ENCODE measurements at regions not wholly inside any gene's neighbourhood (a gene's known extent, or its start where the extent isn't known, plus 50 kb on each side); places are given as distances from the start of the nearest gene placed in this dataset.
"Not testable (repeated sequence)": the region's sequence is repeated elsewhere in the genome, so short reads cannot be mapped to it uniquely, and the experiment has no call there.

- TF ChIP-seq EZH2phosphoT487 (IDR thresholded peaks at IDR 0.05; ENCODE audit: borderline replicate concordance) (no peak), CTCF (conservative IDR thresholded peaks at IDR 0.05; ENCODE audit: low read length) (no peak)
- Histone ChIP-seq H3K27me3 (ENCODE audit: insufficient read depth, low read length, poor library complexity, severe bottlenecking) (no peaks in the 10 kb centered on the region), H3K9ac (ENCODE audit: low read depth, low read length, poor library complexity, severe bottlenecking) (no peak overlapping the region), H3K79me2 (ENCODE audit: insufficient read depth, low read length) (no peaks in the 10 kb centered on the region), H3F3A (ENCODE audit: low read depth) (no peaks in the 10 kb centered on the region), H2AFZ (ENCODE audit: low read length) (no peak overlapping the region; the same call in 1 of the 2 replicates), H3K9me3 (ENCODE audit: insufficient read depth, low read depth, low read length) (no peaks in the 10 kb centered on the region), H3K4me1 (ENCODE audit: insufficient read depth, low read length, poor library complexity, severe bottlenecking) (no peaks in the 10 kb centered on the region), H3K4me2 (ENCODE audit: low read depth, low read length, poor library complexity, severe bottlenecking) (no peak overlapping the region), H3K36me3 (ENCODE audit: insufficient read depth, low read length) (no peaks in the 10 kb centered on the region), H3K9me2 (replicated peaks; ENCODE audit: low read depth, low read length) (no peaks in the 10 kb centered on the region), H3K4me3 (ENCODE audit: low read length, poor library complexity, severe bottlenecking) (no peak overlapping the region), H4K20me1 (ENCODE audit: insufficient read depth, low read length, poor library complexity, severe bottlenecking) (no peaks in the 10 kb centered on the region)
Measured at GRCh38 chr18:60188958-60189357, 183.6 kb downstream of the MC4R start.

GRCh38 chr18:60182223-60182622 is 190.4 kb downstream of the MC4R start:
- Histone ChIP-seq H3K9me3 (ENCODE audit: insufficient read depth, low read depth, low read length) (no peaks in the 10 kb centered on the region), H3K79me2 (ENCODE audit: insufficient read depth, low read length) (no peaks in the 10 kb centered on the region), H3K4me2 (ENCODE audit: low read depth, low read length, poor library complexity, severe bottlenecking) (no peak overlapping the region)

GRCh38 chr18:60180671-60181070 is 191.9 kb downstream of the MC4R start:
- no peak overlapping the region for H3K4me2 ChIP-seq (ENCODE audit: low read depth, low read length, poor library complexity, severe bottlenecking)
- H3K27me3 ChIP-seq (ENCODE audit: insufficient read depth, low read length, poor library complexity, severe bottlenecking) = no peaks in the 10 kb centered on the region
- TF ChIP-seq EZH2phosphoT487 (IDR thresholded peaks at IDR 0.05; ENCODE audit: borderline replicate concordance) (no peak), CTCF (conservative IDR thresholded peaks at IDR 0.05; ENCODE audit: low read length) (no peak)
- H3K9ac ChIP-seq (ENCODE audit: low read depth, low read length, poor library complexity, severe bottlenecking) = no peak overlapping the region
- H2AFZ ChIP-seq (ENCODE audit: low read length) = no peak overlapping the region
- H4K20me1 ChIP-seq (ENCODE audit: insufficient read depth, low read length, poor library complexity, severe bottlenecking) = no peaks in the 10 kb centered on the region
- no peaks in the 10 kb centered on the region for H3K36me3 ChIP-seq (ENCODE audit: insufficient read depth, low read length)
- H3K4me1 ChIP-seq (ENCODE audit: insufficient read depth, low read length, poor library complexity, severe bottlenecking) = peaks cover 7% of the 10 kb centered on the region
- H3K4me3 ChIP-seq (ENCODE audit: low read length, poor library complexity, severe bottlenecking) = no peak overlapping the region
- no peaks in the 10 kb centered on the region for H3K9me2 ChIP-seq (replicated peaks; ENCODE audit: low read depth, low read length)
- no peaks in the 10 kb centered on the region for H3K9me3 ChIP-seq (ENCODE audit: insufficient read depth, low read depth, low read length)
- no peaks in the 10 kb centered on the region for H3F3A ChIP-seq (ENCODE audit: low read depth)
- no peaks in the 10 kb centered on the region for H3K79me2 ChIP-seq (ENCODE audit: insufficient read depth, low read length)

More at GRCh38 chr18:60182223-60182622, 190.4 kb downstream of the MC4R start:
- Histone ChIP-seq H3K9me2 (replicated peaks; ENCODE audit: low read depth, low read length) (no peaks in the 10 kb centered on the region), H3K4me3 (ENCODE audit: low read length, poor library complexity, severe bottlenecking) (no peak overlapping the region), H3K27me3 (ENCODE audit: insufficient read depth, low read length, poor library complexity, severe bottlenecking) (no peaks in the 10 kb centered on the region), H4K20me1 (ENCODE audit: insufficient read depth, low read length, poor library complexity, severe bottlenecking) (no peaks in the 10 kb centered on the region), H3K36me3 (ENCODE audit: insufficient read depth, low read length) (no peaks in the 10 kb centered on the region), H3K4me1 (ENCODE audit: insufficient read depth, low read length, poor library complexity, severe bottlenecking) (peaks cover 7% of the 10 kb centered on the region), H3K9ac (ENCODE audit: low read depth, low read length, poor library complexity, severe bottlenecking) (no peak overlapping the region), H3F3A (ENCODE audit: low read depth) (no peaks in the 10 kb centered on the region), H2AFZ (ENCODE audit: low read length) (peak overlapping the region; percentile 29; the same call in 1 of the 2 replicates)
- TF ChIP-seq EZH2phosphoT487 (IDR thresholded peaks at IDR 0.05; ENCODE audit: borderline replicate concordance) = no peak

GRCh38 chr18:60178224-60178623 is 194.4 kb downstream of the MC4R start:
- not testable (repeated sequence) for H3K4me1 ChIP-seq (ENCODE audit: insufficient read depth, low read length, poor library complexity, severe bottlenecking); H3K27me3 ChIP-seq (ENCODE audit: insufficient read depth, low read length, poor library complexity, severe bottlenecking); H3K9me2 ChIP-seq (replicated peaks; ENCODE audit: low read depth, low read length); H3K79me2 ChIP-seq (ENCODE audit: insufficient read depth, low read length); H3K4me2 ChIP-seq (ENCODE audit: low read depth, low read length, poor library complexity, severe bottlenecking); H2AFZ ChIP-seq (ENCODE audit: low read length); H3F3A ChIP-seq (ENCODE audit: low read depth); H3K4me3 ChIP-seq (ENCODE audit: low read length, poor library complexity, severe bottlenecking); H3K36me3 ChIP-seq (ENCODE audit: insufficient read depth, low read length); H3K9me3 ChIP-seq (ENCODE audit: insufficient read depth, low read depth, low read length); H4K20me1 ChIP-seq (ENCODE audit: insufficient read depth, low read length, poor library complexity, severe bottlenecking); H3K9ac ChIP-seq (ENCODE audit: low read depth, low read length, poor library complexity, severe bottlenecking)

Data from Loucy (cell line).